ENCODE measurements at regions not wholly inside any gene's neighbourhood (a gene's known extent, or its start where the extent isn't known, plus 50 kb on each side); places are given as distances from the start of the nearest gene placed in this dataset.

- Histone ChIP-seq H3K27me3 (ENCODE audit: control insufficient read depth in 1 of 2, insufficient read depth in 2 of 2, low read length in 2 of 2) (no peaks in the 10 kb centered on the region), H3K79me2 (ENCODE audit: insufficient read depth, low read length) (no peaks in the 10 kb centered on the region), H3K4me2 (ENCODE audit: low read depth, low read length) (no peak overlapping the region), H3K4me3 (replicated peaks in 1 of 3; ENCODE audit: insufficient read depth in 1 of 3, low read depth in 2 of 3, low read length in 3 of 3) (no peak overlapping the region), H3K27ac (ENCODE audit: extremely low read length, insufficient read depth, low read length) (no peak overlapping the region), H2AFZ (ENCODE audit: low read length) (no peak overlapping the region), H3K4me1 (ENCODE audit: insufficient read depth, low read length) (peaks cover 2% of the 10 kb centered on the region), H3K9ac (ENCODE audit: insufficient read depth, low read depth, low read length) (no peak overlapping the region), H3K9me3 (ENCODE audit: low read length) (no peaks in the 10 kb centered on the region), H3K36me3 (replicated peaks in 1 of 2; ENCODE audit: control insufficient read depth in 1 of 2, insufficient read depth in 2 of 2, low read length in 2 of 2) (no peaks in the 10 kb centered on the region), H4K20me1 (ENCODE audit: insufficient read depth, low read length) (no peaks in the 10 kb centered on the region)
- ATAC-seq (no peak), DNase-seq (ENCODE audit: low spot score) (no peak), FAIRE-seq (no peak)
- POLR2A ChIA-PET = no interaction called here
- 93% methylated on average over 1 of the region's 1 CpG for WGBS (ENCODE audit: low lambda C conversion rate)
- no TSS peak for BruUV-seq (replicated peaks)
- in situ Hi-C loops (cut with HindIII; ENCODE audit: extremely low pct_ligation_motif_present, low pct_unique_long_range_greater_than_20kb) (no loop called here), intact Hi-C loops (cut with micrococcal nuclease; ENCODE audit: unreplicated experiment) (no loop called here)
- CTCF ChIA-PET (ENCODE audit: low intra/inter-chr PET ratio, low total read pairs) = no interaction called here
- TF ChIP-seq MYPOP (CRISPR knock-in tag; IDR thresholded peaks at IDR 0.05) = no peak
These were observed 194.7 kb downstream of the RAB28 start for GRCh38 chr4:13289391-13289790.

GRCh38 chr4:13285336-13285735 is 198.8 kb downstream of the RAB28 start:
- ATAC-seq (no peak), DNase-seq (ENCODE audit: low spot score) (no peak), FAIRE-seq (no peak)
- H2AFZ ChIP-seq (ENCODE audit: low read length) = no peak overlapping the region
- no peak overlapping the region for H3K4me2 ChIP-seq (ENCODE audit: low read depth, low read length)
- no peak overlapping the region for H3K9ac ChIP-seq (ENCODE audit: insufficient read depth, low read depth, low read length)
- in situ Hi-C loops (cut with HindIII; ENCODE audit: extremely low pct_ligation_motif_present, low pct_unique_long_range_greater_than_20kb) (no loop called here), intact Hi-C loops (cut with micrococcal nuclease; ENCODE audit: unreplicated experiment) (no loop called here)
- H3K4me1 ChIP-seq (ENCODE audit: insufficient read depth, low read length) = no peaks in the 10 kb centered on the region
- H3K4me3 ChIP-seq (replicated peaks in 1 of 3; ENCODE audit: insufficient read depth in 1 of 3, low read depth in 2 of 3, low read length in 3 of 3) = no peak overlapping the region
- no peaks in the 10 kb centered on the region for H3K9me3 ChIP-seq (ENCODE audit: low read length)
- no TSS peak for BruUV-seq (replicated peaks)
- ChIA-PET CTCF (ENCODE audit: low intra/inter-chr PET ratio, low total read pairs) (no interaction called here), POLR2A (no interaction called here)
- H3K79me2 ChIP-seq (ENCODE audit: insufficient read depth, low read length) = no peaks in the 10 kb centered on the region
- H3K27me3 ChIP-seq (ENCODE audit: control insufficient read depth in 1 of 2, insufficient read depth in 2 of 2, low read length in 2 of 2) = no peaks in the 10 kb centered on the region
- no peaks in the 10 kb centered on the region for H3K36me3 ChIP-seq (replicated peaks in 1 of 2; ENCODE audit: control insufficient read depth in 1 of 2, insufficient read depth in 2 of 2, low read length in 2 of 2)
- no peaks in the 10 kb centered on the region for H4K20me1 ChIP-seq (ENCODE audit: insufficient read depth, low read length)
- H3K27ac ChIP-seq (ENCODE audit: extremely low read length, insufficient read depth, low read length) = no peak overlapping the region
- TF ChIP-seq SNRNP70 (IDR thresholded peaks at IDR 0.05; ENCODE audit: low read depth, low read length) (no peak), HOXA7 (CRISPR knock-in tag; IDR thresholded peaks at IDR 0.05) (no peak), SKI (IDR thresholded peaks at IDR 0.05; ENCODE audit: partially characterized antibody) (no peak), ATAD3A (CRISPR knock-in tag; IDR thresholded peaks at IDR 0.05) (no peak), ZNF816 (CRISPR knock-in tag; IDR thresholded peaks at IDR 0.05; ENCODE audit: borderline replicate concordance) (no peak), ZNF24 (IDR thresholded peaks at IDR 0.05) (no peak), POGK (CRISPR knock-in tag; conservative IDR thresholded peaks at IDR 0.05) (no peak), ZBTB42 (CRISPR knock-in tag; IDR thresholded peaks at IDR 0.05) (no peak), ZNF44 (CRISPR knock-in tag; IDR thresholded peaks at IDR 0.05) (no peak), SRY (CRISPR knock-in tag; IDR thresholded peaks at IDR 0.05) (no peak), CBX1 (IDR thresholded peaks at IDR 0.05; ENCODE audit: low read depth) (no peak), FLYWCH1 (CRISPR knock-in tag; IDR thresholded peaks at IDR 0.05) (no peak), AGO2 (optimal IDR thresholded peaks at IDR 0.05; ENCODE audit: low read depth, low read length) (no peak), ATRX (CRISPR knock-in tag; IDR thresholded peaks at IDR 0.05; ENCODE audit: borderline replicate concordance) (no peak), HNF1B (CRISPR knock-in tag; IDR thresholded peaks at IDR 0.05) (no peak)

All from HepG2 (cell line).